ENCODE measurements at regions not wholly inside any gene's neighbourhood (a gene's known extent, or its start where the extent isn't known, plus 50 kb on each side); places are given as distances from the start of the nearest gene placed in this dataset.

GRCh38 chr6:12415980-12416598 is 125.9 kb downstream of the EDN1 start:
- Histone ChIP-seq H3K4me1 (ENCODE audit: control insufficient read depth, insufficient read depth, low read length, poor library complexity, severe bottlenecking) (no peaks in the 10 kb centered on the region), H3K36me3 (ENCODE audit: control insufficient read depth, insufficient read depth, low read length) (no peaks in the 10 kb centered on the region), H3K4me3 (ENCODE audit: low read depth, low read length) (no peak overlapping the region), H3K27me3 (ENCODE audit: control insufficient read depth, insufficient read depth, low read length) (peaks cover 5% of the 10 kb centered on the region), H3K27ac (ENCODE audit: insufficient read depth, low read length, poor library complexity, severe bottlenecking) (no peak overlapping the region), H3K9me3 (ENCODE audit: control insufficient read depth in 2 of 2, low read length in 2 of 2) (no peaks in the 10 kb centered on the region)
- DNase-seq (no peak), ATAC-seq (ENCODE audit: low read depth in 2 of 2) (no peak)
- H3K4me3 Mint-ChIP-seq, result no peak overlapping the region
- H3K27me3 Mint-ChIP-seq, result peaks cover 19% of the 10 kb centered on the region
- no peak overlapping the region for H3K27ac Mint-ChIP-seq
- H3K4me1 Mint-ChIP-seq, result no peaks in the 10 kb centered on the region
- peaks cover 0 to 2% (median 0%) of the 10 kb centered on the region in 7 donors for H3K9me3 Mint-ChIP-seq
- H3K36me3 Mint-ChIP-seq, result no peaks in the 10 kb centered on the region

DNA sequence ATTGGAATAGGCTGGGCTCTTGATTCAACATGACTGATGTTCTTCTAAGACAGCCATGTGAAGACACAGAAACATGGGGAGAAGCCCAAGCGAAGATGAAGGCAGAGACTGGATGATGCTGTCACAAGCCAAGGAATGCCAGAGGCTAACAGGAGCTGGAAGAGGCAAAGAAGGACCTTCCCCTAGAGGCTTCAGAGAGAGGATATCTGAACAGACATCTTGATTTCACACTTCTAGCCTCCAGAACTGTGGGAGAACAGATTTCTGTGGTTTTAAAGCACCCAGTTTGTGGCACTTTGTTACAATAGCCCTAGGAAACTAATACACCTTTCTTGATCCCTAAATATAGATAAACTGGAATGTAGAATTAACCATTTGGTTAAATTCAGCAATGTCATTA is 127.0 kb downstream of the EDN1 start:
- Mint-ChIP-seq H3K4me3 (no peak overlapping the region), H3K27ac (no peak overlapping the region), H3K27me3 (peaks cover 19% of the 10 kb centered on the region), H3K36me3 (no peaks in the 10 kb centered on the region), H3K9me3 (peaks cover 0 to 2% (median 0%) of the 10 kb centered on the region in 7 donors), H3K4me1 (no peaks in the 10 kb centered on the region)
- Histone ChIP-seq H3K27ac (ENCODE audit: insufficient read depth, low read length, poor library complexity, severe bottlenecking) (no peak overlapping the region), H3K9me3 (ENCODE audit: control insufficient read depth in 2 of 2, low read length in 2 of 2) (no peaks in the 10 kb centered on the region), H3K36me3 (ENCODE audit: control insufficient read depth, insufficient read depth, low read length) (no peaks in the 10 kb centered on the region), H3K4me1 (ENCODE audit: control insufficient read depth, insufficient read depth, low read length, poor library complexity, severe bottlenecking) (no peaks in the 10 kb centered on the region), H3K27me3 (ENCODE audit: control insufficient read depth, insufficient read depth, low read length) (peaks cover 3% of the 10 kb centered on the region), H3K4me3 (ENCODE audit: low read depth, low read length) (no peak overlapping the region)
- ATAC-seq (ENCODE audit: low read depth in 2 of 2) (no peak), DNase-seq (no peak)

DNA sequence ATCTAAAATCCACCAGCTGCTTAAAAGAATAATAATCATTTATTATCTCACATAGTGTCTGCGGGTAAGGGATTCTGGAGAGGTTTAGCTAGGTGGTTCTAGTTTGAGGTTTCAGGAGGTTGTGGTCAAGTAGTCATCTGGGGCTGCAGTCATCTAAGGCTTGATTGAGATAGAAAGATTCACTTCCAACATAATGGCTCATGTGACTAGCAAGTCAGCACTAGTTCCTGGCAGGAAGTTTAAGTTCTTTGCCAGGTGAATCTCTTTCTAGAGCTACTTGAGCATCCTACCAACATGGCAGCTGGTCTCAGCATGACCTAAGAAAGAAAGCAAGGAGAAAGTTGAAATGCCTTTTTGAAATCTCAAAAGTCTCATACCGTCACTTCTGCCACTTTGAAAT is 128.8 kb downstream of the EDN1 start:
- peaks cover 23% of the 10 kb centered on the region for H3K27me3 Mint-ChIP-seq
- DNase-seq (no peak), ATAC-seq (ENCODE audit: low read depth in 2 of 2) (no peak)
- Histone ChIP-seq H3K9me3 (ENCODE audit: control insufficient read depth in 2 of 2, low read length in 2 of 2) (no peaks in the 10 kb centered on the region), H3K27me3 (ENCODE audit: control insufficient read depth, insufficient read depth, low read length) (peaks cover 3% of the 10 kb centered on the region), H3K4me1 (ENCODE audit: control insufficient read depth, insufficient read depth, low read length, poor library complexity, severe bottlenecking) (no peaks in the 10 kb centered on the region), H3K36me3 (ENCODE audit: control insufficient read depth, insufficient read depth, low read length) (no peaks in the 10 kb centered on the region), H3K4me3 (ENCODE audit: low read depth, low read length) (no peak overlapping the region), H3K27ac (ENCODE audit: insufficient read depth, low read length, poor library complexity, severe bottlenecking) (no peak overlapping the region)
- H3K9me3 Mint-ChIP-seq, result peaks cover 0 to 2% (median 0%) of the 10 kb centered on the region in 7 donors
- no peak overlapping the region for H3K27ac Mint-ChIP-seq
- H3K4me1 Mint-ChIP-seq, result no peaks in the 10 kb centered on the region
- no peaks in the 10 kb centered on the region for H3K36me3 Mint-ChIP-seq
- no peak overlapping the region for H3K4me3 Mint-ChIP-seq

- peaks cover 0 to 2% (median 0%) of the 10 kb centered on the region in 7 donors for H3K9me3 Mint-ChIP-seq
- Histone ChIP-seq H3K27me3 (ENCODE audit: control insufficient read depth, insufficient read depth, low read length) (peaks cover 3% of the 10 kb centered on the region), H3K9me3 (ENCODE audit: control insufficient read depth in 2 of 2, low read length in 2 of 2) (no peaks in the 10 kb centered on the region), H3K36me3 (ENCODE audit: control insufficient read depth, insufficient read depth, low read length) (no peaks in the 10 kb centered on the region), H3K27ac (ENCODE audit: insufficient read depth, low read length, poor library complexity, severe bottlenecking) (no peak overlapping the region), H3K4me3 (ENCODE audit: low read depth, low read length) (no peak overlapping the region), H3K4me1 (ENCODE audit: control insufficient read depth, insufficient read depth, low read length, poor library complexity, severe bottlenecking) (no peaks in the 10 kb centered on the region)
- DNase-seq (no peak), ATAC-seq (ENCODE audit: low read depth in 2 of 2) (no peak)
- no peak overlapping the region for H3K27ac Mint-ChIP-seq
- H3K36me3 Mint-ChIP-seq, result no peaks in the 10 kb centered on the region
- no peak overlapping the region for H3K4me3 Mint-ChIP-seq
- peaks cover 0 to 2% (median 0%) of the 10 kb centered on the region in 4 donors for H3K4me1 Mint-ChIP-seq
- H3K27me3 Mint-ChIP-seq, result peaks cover 18% of the 10 kb centered on the region
Observed at GRCh38 chr6:12419631-12420272, 129.6 kb downstream of the EDN1 start.

GRCh38 chr6:12420626-12421025 is 130.5 kb downstream of the EDN1 start:
- H3K36me3 Mint-ChIP-seq, result no peaks in the 10 kb centered on the region

DNA sequence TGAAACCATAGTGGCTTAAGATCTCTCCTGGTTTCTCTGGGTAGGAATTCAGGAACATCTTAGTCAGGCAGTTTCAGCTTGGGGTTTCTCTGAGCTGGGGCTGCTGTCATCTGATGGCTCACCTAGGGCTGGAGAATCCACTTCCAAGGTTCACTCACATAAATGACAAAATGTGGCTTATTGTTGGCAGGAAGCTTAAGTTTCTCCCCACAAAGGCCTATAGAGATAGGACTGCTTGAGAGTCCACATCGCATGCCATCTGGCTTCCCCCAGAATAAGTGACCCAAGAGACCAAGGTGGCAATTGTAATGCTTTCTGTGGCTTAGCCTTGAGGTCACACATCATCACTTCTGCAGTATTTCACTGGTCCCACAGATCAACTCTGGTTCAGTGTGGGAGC is 131.4 kb downstream of the EDN1 start:
- ATAC-seq (ENCODE audit: low read depth in 2 of 2) (no peak), DNase-seq (no peak)
- Histone ChIP-seq H3K27ac (ENCODE audit: insufficient read depth, low read length, poor library complexity, severe bottlenecking) (no peak overlapping the region), H3K36me3 (ENCODE audit: control insufficient read depth, insufficient read depth, low read length) (no peaks in the 10 kb centered on the region), H3K4me3 (ENCODE audit: low read depth, low read length) (no peak overlapping the region), H3K27me3 (ENCODE audit: control insufficient read depth, insufficient read depth, low read length) (peaks cover 3% of the 10 kb centered on the region), H3K4me1 (ENCODE audit: control insufficient read depth, insufficient read depth, low read length, poor library complexity, severe bottlenecking) (no peaks in the 10 kb centered on the region), H3K9me3 (ENCODE audit: control insufficient read depth in 2 of 2, low read length in 2 of 2) (no peaks in the 10 kb centered on the region)
- H3K4me1 Mint-ChIP-seq, result peaks cover 0 to 2% (median 0%) of the 10 kb centered on the region in 4 donors
- H3K4me3 Mint-ChIP-seq, result no peak overlapping the region
- peak overlapping the region in 1 of 3 donors; percentile 20 for H3K27ac Mint-ChIP-seq
- peaks cover 11% of the 10 kb centered on the region for H3K27me3 Mint-ChIP-seq
- H3K9me3 Mint-ChIP-seq, result peaks cover 0 to 1% (median 0%) of the 10 kb centered on the region in 7 donors
- no peaks in the 10 kb centered on the region for H3K36me3 Mint-ChIP-seq

More at GRCh38 chr6:12420626-12421025, 130.5 kb downstream of the EDN1 start:
- Mint-ChIP-seq H3K4me1 (peaks cover 0 to 2% (median 0%) of the 10 kb centered on the region in 4 donors), H3K27me3 (peaks cover 13% of the 10 kb centered on the region), H3K27ac (no peak overlapping the region), H3K4me3 (no peak overlapping the region), H3K9me3 (no peaks in the 10 kb centered on the region)
- Histone ChIP-seq H3K4me3 (ENCODE audit: low read depth, low read length) (no peak overlapping the region), H3K36me3 (ENCODE audit: control insufficient read depth, insufficient read depth, low read length) (no peaks in the 10 kb centered on the region), H3K4me1 (ENCODE audit: control insufficient read depth, insufficient read depth, low read length, poor library complexity, severe bottlenecking) (no peaks in the 10 kb centered on the region), H3K27ac (ENCODE audit: insufficient read depth, low read length, poor library complexity, severe bottlenecking) (no peak overlapping the region), H3K9me3 (ENCODE audit: control insufficient read depth in 2 of 2, low read length in 2 of 2) (no peaks in the 10 kb centered on the region), H3K27me3 (ENCODE audit: control insufficient read depth, insufficient read depth, low read length) (peaks cover 3% of the 10 kb centered on the region)
- DNase-seq (no peak), ATAC-seq (ENCODE audit: low read depth in 2 of 2) (no peak)

DNA sequence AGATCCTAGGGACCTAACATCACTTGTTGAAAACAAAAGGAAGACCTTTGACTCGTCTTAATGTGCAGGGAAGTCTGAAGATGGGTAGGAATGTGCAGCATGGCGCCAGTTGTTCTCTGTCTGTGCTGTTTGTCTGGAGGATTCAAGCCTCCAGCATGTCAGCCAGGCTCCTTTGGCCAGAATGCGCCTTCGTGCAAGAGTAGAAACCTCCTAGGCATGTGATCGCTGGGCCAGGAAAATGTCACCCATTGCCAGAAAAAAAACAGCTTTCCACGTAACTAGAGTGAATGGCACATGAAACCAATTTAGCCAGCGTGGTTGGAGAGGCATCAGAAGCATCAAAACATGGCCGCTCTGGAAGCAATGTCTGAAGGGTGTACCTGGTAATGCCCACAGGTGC is 132.7 kb downstream of the EDN1 start:
- no peak overlapping the region for H3K4me3 Mint-ChIP-seq
- H3K4me1 Mint-ChIP-seq, result peaks cover 0 to 2% (median 0%) of the 10 kb centered on the region in 4 donors
- Histone ChIP-seq H3K9me3 (ENCODE audit: control insufficient read depth in 2 of 2, low read length in 2 of 2) (no peaks in the 10 kb centered on the region), H3K27ac (ENCODE audit: insufficient read depth, low read length, poor library complexity, severe bottlenecking) (no peak overlapping the region), H3K27me3 (ENCODE audit: control insufficient read depth, insufficient read depth, low read length) (peaks cover under 1% of the 10 kb centered on the region), H3K4me3 (ENCODE audit: low read depth, low read length) (no peak overlapping the region), H3K36me3 (ENCODE audit: control insufficient read depth, insufficient read depth, low read length) (no peaks in the 10 kb centered on the region), H3K4me1 (ENCODE audit: control insufficient read depth, insufficient read depth, low read length, poor library complexity, severe bottlenecking) (no peaks in the 10 kb centered on the region)
- ATAC-seq (ENCODE audit: low read depth in 2 of 2) (no peak), DNase-seq (no peak)
- no peaks in the 10 kb centered on the region for H3K36me3 Mint-ChIP-seq
- peaks cover 10% of the 10 kb centered on the region for H3K27me3 Mint-ChIP-seq
- peaks cover 0 to 1% (median 0%) of the 10 kb centered on the region in 7 donors for H3K9me3 Mint-ChIP-seq
- no peak overlapping the region for H3K27ac Mint-ChIP-seq

GRCh38 chr6:12423832-12424231 is 133.7 kb downstream of the EDN1 start:
- Histone ChIP-seq H3K36me3 (ENCODE audit: control insufficient read depth, insufficient read depth, low read length) (no peaks in the 10 kb centered on the region), H3K27me3 (ENCODE audit: control insufficient read depth, insufficient read depth, low read length) (no peaks in the 10 kb centered on the region), H3K4me3 (ENCODE audit: low read depth, low read length) (no peak overlapping the region), H3K4me1 (ENCODE audit: control insufficient read depth, insufficient read depth, low read length, poor library complexity, severe bottlenecking) (no peaks in the 10 kb centered on the region), H3K27ac (ENCODE audit: insufficient read depth, low read length, poor library complexity, severe bottlenecking) (no peak overlapping the region), H3K9me3 (ENCODE audit: control insufficient read depth in 2 of 2, low read length in 2 of 2) (no peaks in the 10 kb centered on the region)
- Mint-ChIP-seq H3K4me3 (no peak overlapping the region), H3K27me3 (peaks cover 10% of the 10 kb centered on the region), H3K27ac (no peak overlapping the region), H3K36me3 (no peaks in the 10 kb centered on the region), H3K9me3 (peaks cover 0 to 1% (median 0%) of the 10 kb centered on the region in 7 donors), H3K4me1 (peaks cover 0 to 2% (median 0%) of the 10 kb centered on the region in 4 donors)
- ATAC-seq (ENCODE audit: low read depth in 2 of 2), result no peak
- DNase-seq, result no peak
